CD4-positive, alpha-beta T cell (primary cell): ENCODE measurements at regions not wholly inside any gene's neighbourhood (a gene's known extent, or its start where the extent isn't known, plus 50 kb on each side); places are given as distances from the start of the nearest gene placed in this dataset.

ENCODE experiments used
- ATAC-seq: fragments of 200-7000 bp; cut with Tn5 transposase; one replicate; pipeline ENCODE4 v1.10.0; 2022; ENCODE audit warnings: mild to moderate bottlenecking; ENCODE audit not compliant: poor library complexity
- CTCF ChIA-PET: fragments of 350-600 bp; sonication (Branson Sonifier 250); formaldehyde crosslinking; loops from one replicate; lab custom pipeline; 2021; ENCODE audit warnings: antibody characterized with exemption, inconsistent platforms; lab: Charles Lee
- POLR2A ChIA-PET: fragments of 350-600 bp; sonication (Branson Sonifier 250); formaldehyde crosslinking; loops from one replicate; lab custom pipeline; 2021; ENCODE audit warnings: antibody characterized with exemption, inconsistent platforms; lab: Charles Lee
- DNase-seq, 14 experiments: peaks; one replicate each; pipeline ENCODE4 v3.0.0-alpha.2; 2013 to 2020; ENCODE audit warnings: mixed read lengths in 2 of 14
- H3K27ac ChIP-seq, 2 donors: one replicate each; pipeline versions ENCODE4 v1.5.1 to v1.7.0; 2013; ENCODE audit warnings: low read length in 2 of 2, low read depth in 1 of 2, mild to moderate bottlenecking in 1 of 2
- H3K27me3 ChIP-seq, 2 experiments: 1 replicate in 1 of 2; 2 replicates in 1 of 2; pipeline versions ENCODE4 v1.6.1 to v1.7.0; 2013; ENCODE audit warnings: low read length in 2 of 2, control low read depth in 1 of 2, mild to moderate bottlenecking in 1 of 2, moderate library complexity in 1 of 2; ENCODE audit not compliant: insufficient read depth in 2 of 2, control insufficient read depth in 1 of 2
- H3K36me3 ChIP-seq: one replicate; pipeline ENCODE4 v1.6.1; 2013; ENCODE audit warnings: low read length, control low read depth; ENCODE audit not compliant: insufficient read depth
- H3K4me1 ChIP-seq: one replicate; pipeline ENCODE4 v1.6.1; 2013; ENCODE audit warnings: low read length, control low read depth; ENCODE audit not compliant: insufficient read depth
- H3K4me3 ChIP-seq: one replicate; pipeline ENCODE4 v1.5.1; 2013; ENCODE audit warnings: mild to moderate bottlenecking, low read length, moderate library complexity
- H3K9me3 ChIP-seq, 2 experiments: 1 replicate in 1 of 2; 2 replicates in 1 of 2; pipeline versions ENCODE4 v1.6.1 to v1.7.0; 2013; ENCODE audit warnings: low read length in 2 of 2, mild to moderate bottlenecking in 2 of 2, control low read depth in 1 of 2, moderate library complexity in 1 of 2; ENCODE audit not compliant: control insufficient read depth in 1 of 2, insufficient read depth in 1 of 2
- H3K27ac Mint-ChIP-seq: one replicate; pipeline ENCODE4 v1.8.0; 2020; ENCODE audit warnings: mixed read lengths
- H3K27me3 Mint-ChIP-seq: one replicate; pipeline ENCODE4 v1.8.0; 2021; ENCODE audit warnings: mixed read lengths
- H3K36me3 Mint-ChIP-seq: one replicate; pipeline ENCODE4 v1.8.0; 2021; ENCODE audit warnings: low read depth, mixed read lengths
- H3K4me1 Mint-ChIP-seq: one replicate; pipeline ENCODE4 v1.8.0; 2021; ENCODE audit warnings: low read depth, mixed read lengths
- H3K4me3 Mint-ChIP-seq: one replicate; pipeline ENCODE4 v1.8.0; 2020; ENCODE audit warnings: mild to moderate bottlenecking, mixed read lengths
- H3K9me3 Mint-ChIP-seq: one replicate; pipeline ENCODE4 v1.8.0; 2020; ENCODE audit warnings: mixed read lengths
- CTCF ChIP-seq: fragments of 200-600 bp; IDR thresholded peaks from one replicate; pipeline ENCODE4 v1.8.0; 2022; ENCODE audit warnings: antibody characterized with exemption, mild to moderate bottlenecking
- intact Hi-C, 2 experiments: fragments of 100-400 bp; cut with DNase I in 1 of 2; cut with micrococcal nuclease in 1 of 2; formaldehyde crosslinking; loops; one replicate each; pipeline versions ENCODE4 v1.15.1 to v1.9.0; 2023 to 2025; cut with DNase I, micrococcal nuclease

- Histone ChIP-seq H3K4me3 (no peak overlapping the region), H3K27me3 (no peaks in the 10 kb centered on the region), H3K27ac (no peak overlapping the region), H3K9me3 (peaks cover 0 to 15% of the 10 kb centered on the region in 2 experiments), H3K36me3 (no peaks in the 10 kb centered on the region), H3K4me1 (no peaks in the 10 kb centered on the region)
- no peak overlapping the region for H3K4me3 Mint-ChIP-seq
- intact Hi-C loops: no loop called here
- ChIA-PET POLR2A (no interaction called here), CTCF (no interaction called here)
- H3K27me3 Mint-ChIP-seq: no peaks in the 10 kb centered on the region
- H3K9me3 Mint-ChIP-seq: peaks cover 11% of the 10 kb centered on the region
- no peak for ATAC-seq
- H3K36me3 Mint-ChIP-seq: no peaks in the 10 kb centered on the region
- no peaks in the 10 kb centered on the region for H3K4me1 Mint-ChIP-seq
- no peak for TF ChIP-seq CTCF
- no peak for DNase-seq
- H3K27ac Mint-ChIP-seq: no peak overlapping the region
These were observed 353.0 kb downstream of the ANKRD30A start for GRCh38 chr10:37478381-37478780.

GRCh38 chr10:37476285-37476684 lies 350.9 kb downstream of the ANKRD30A start:
- TF ChIP-seq CTCF: no peak
- Histone ChIP-seq H3K36me3 (no peaks in the 10 kb centered on the region), H3K4me1 (no peaks in the 10 kb centered on the region), H3K27ac (no peak overlapping the region), H3K9me3 (peaks cover 5 to 17% of the 10 kb centered on the region in 2 experiments), H3K4me3 (no peak overlapping the region), H3K27me3 (no peaks in the 10 kb centered on the region)
- CTCF ChIA-PET: no interaction called here
- Mint-ChIP-seq H3K36me3 (no peaks in the 10 kb centered on the region), H3K27ac (no peak overlapping the region), H3K4me1 (no peaks in the 10 kb centered on the region), H3K27me3 (no peaks in the 10 kb centered on the region), H3K9me3 (peaks cover 11% of the 10 kb centered on the region), H3K4me3 (no peak overlapping the region)
- ATAC-seq (no peak), DNase-seq (no peak)
- intact Hi-C loops: no loop called here
- POLR2A ChIA-PET: no interaction called here

- intact Hi-C loops: no loop called here
- H3K4me1 Mint-ChIP-seq: no peaks in the 10 kb centered on the region
- peaks cover 5 to 16% of the 10 kb centered on the region in 2 experiments for H3K9me3 ChIP-seq
- no peak for TF ChIP-seq CTCF
- ChIA-PET CTCF (no interaction called here), POLR2A (no interaction called here)
- no peaks in the 10 kb centered on the region for H3K27me3 Mint-ChIP-seq
- no peaks in the 10 kb centered on the region for H3K36me3 ChIP-seq
- H3K4me3 ChIP-seq: no peak overlapping the region
- no peak overlapping the region for H3K4me3 Mint-ChIP-seq
- H3K4me1 ChIP-seq: no peaks in the 10 kb centered on the region
- no peak overlapping the region for H3K27ac Mint-ChIP-seq
- no peak for DNase-seq
- no peak overlapping the region for H3K27ac ChIP-seq
- H3K36me3 Mint-ChIP-seq: no peaks in the 10 kb centered on the region
- peaks cover 13% of the 10 kb centered on the region for H3K9me3 Mint-ChIP-seq
- ATAC-seq: no peak
- H3K27me3 ChIP-seq: no peaks in the 10 kb centered on the region
These were observed 349.2 kb downstream of the ANKRD30A start for GRCh38 chr10:37474645-37475044.
